Heart left ventricle (tissue), 13 donors: ENCODE measurements at regions not wholly inside any gene's neighbourhood (a gene's known extent, or its start where the extent isn't known, plus 50 kb on each side); places are given as distances from the start of the nearest gene placed in this dataset.

Experiments used
- POLR2A ChIP-seq, 2 donors: fragments of 450-650 bp; IDR thresholded peaks; one replicate each; pipeline ENCODE4 v1.6.1; 2017; ENCODE audit warnings: antibody characterized with exemption in 2 of 2, mild to moderate bottlenecking in 2 of 2, moderate library complexity in 2 of 2
- TF ChIP-seq, protein P1 (sequence below), 12 donors: fragments of 200-600 bp; sonication (generic) in 4 of 12; IDR thresholded peaks; one replicate each; pipeline versions ENCODE4 v1.5.0 to v1.8.0; 2018 to 2022; ENCODE audit warnings: antibody characterized with exemption in 12 of 12, mild to moderate bottlenecking in 5 of 12
- donor health status: ischemic (EF 13 %, LVEDD 7.1; RV severe dilation, severe dysfunction).
- donor health status: DM: no; HTN: yes; CAD: no.
- donor health status: DM: no; HTN: no; CAD: no.
- donor health status: ischemic (EF 25% LVEDD 6.9; RV normal size, moderate dysfunction).
- donor health status: ischemic (EF 25% LVEDD 5.7; RV mildly dilated, moderate dysfunction).
- donor health status: ischemic (EF 35%, LVEDD 5.7; RV mildly dilated, moderate dysfunction).
- donor health status: nonischemic (EF 11% LVEDD 7.7; RV severe dilation, severe dysfunction).
- donor health status: DM: yes; HTN: yes; CAD: no.
- donor health status: PGD.
- donor health status: ischemic (EF 29% LVEDD 5.4; RV normal size, mild dysfunction).
- donor health status: nonischemic (EF 23%, LVEDD 6.1; RV moderate dilation, normal function).

DNA sequence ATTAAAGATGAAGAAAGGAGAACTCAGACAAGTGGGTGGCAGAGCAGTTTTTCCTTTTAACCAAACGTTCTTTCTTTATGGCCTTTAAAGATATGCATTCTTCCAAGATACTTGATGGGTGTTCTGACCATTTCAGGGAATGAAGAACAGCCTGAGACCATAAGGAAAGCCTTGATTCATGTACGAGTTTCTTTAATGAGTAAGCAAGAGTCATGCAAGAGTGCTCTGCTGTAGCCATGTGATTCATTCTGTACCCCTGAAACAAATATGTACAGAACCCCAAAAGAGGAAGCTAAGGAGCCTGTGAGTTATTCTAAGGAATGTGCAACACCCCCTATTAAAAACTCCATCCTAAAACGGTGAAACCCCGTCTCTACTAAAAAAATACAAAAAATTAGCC lies 372.8 kb downstream of the MTX2 start:
- TF ChIP-seq, protein P1, sequence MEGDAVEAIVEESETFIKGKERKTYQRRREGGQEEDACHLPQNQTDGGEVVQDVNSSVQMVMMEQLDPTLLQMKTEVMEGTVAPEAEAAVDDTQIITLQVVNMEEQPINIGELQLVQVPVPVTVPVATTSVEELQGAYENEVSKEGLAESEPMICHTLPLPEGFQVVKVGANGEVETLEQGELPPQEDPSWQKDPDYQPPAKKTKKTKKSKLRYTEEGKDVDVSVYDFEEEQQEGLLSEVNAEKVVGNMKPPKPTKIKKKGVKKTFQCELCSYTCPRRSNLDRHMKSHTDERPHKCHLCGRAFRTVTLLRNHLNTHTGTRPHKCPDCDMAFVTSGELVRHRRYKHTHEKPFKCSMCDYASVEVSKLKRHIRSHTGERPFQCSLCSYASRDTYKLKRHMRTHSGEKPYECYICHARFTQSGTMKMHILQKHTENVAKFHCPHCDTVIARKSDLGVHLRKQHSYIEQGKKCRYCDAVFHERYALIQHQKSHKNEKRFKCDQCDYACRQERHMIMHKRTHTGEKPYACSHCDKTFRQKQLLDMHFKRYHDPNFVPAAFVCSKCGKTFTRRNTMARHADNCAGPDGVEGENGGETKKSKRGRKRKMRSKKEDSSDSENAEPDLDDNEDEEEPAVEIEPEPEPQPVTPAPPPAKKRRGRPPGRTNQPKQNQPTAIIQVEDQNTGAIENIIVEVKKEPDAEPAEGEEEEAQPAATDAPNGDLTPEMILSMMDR (IDR thresholded peaks at IDR 0.05), result no peak
- TF ChIP-seq POLR2A (IDR thresholded peaks at IDR 0.05), result no peak
